ENCODE measurements at regions not wholly inside any gene's neighbourhood (a gene's known extent, or its start where the extent isn't known, plus 50 kb on each side); places are given as distances from the start of the nearest gene placed in this dataset.

- DNase-seq = no peak
- intact Hi-C loops (cut with DNase I) = no loop called here
- H3K27me3 ChIP-seq (ENCODE audit: low read depth) = no peaks in the 10 kb centered on the region
- no peaks in the 10 kb centered on the region for H3K9me3 ChIP-seq
- no peaks in the 10 kb centered on the region for H3K4me1 ChIP-seq
- peak; percentile 77 to 84 for ATAC-seq
- H3K27ac ChIP-seq = no peak overlapping the region
- TF ChIP-seq, protein P1, sequence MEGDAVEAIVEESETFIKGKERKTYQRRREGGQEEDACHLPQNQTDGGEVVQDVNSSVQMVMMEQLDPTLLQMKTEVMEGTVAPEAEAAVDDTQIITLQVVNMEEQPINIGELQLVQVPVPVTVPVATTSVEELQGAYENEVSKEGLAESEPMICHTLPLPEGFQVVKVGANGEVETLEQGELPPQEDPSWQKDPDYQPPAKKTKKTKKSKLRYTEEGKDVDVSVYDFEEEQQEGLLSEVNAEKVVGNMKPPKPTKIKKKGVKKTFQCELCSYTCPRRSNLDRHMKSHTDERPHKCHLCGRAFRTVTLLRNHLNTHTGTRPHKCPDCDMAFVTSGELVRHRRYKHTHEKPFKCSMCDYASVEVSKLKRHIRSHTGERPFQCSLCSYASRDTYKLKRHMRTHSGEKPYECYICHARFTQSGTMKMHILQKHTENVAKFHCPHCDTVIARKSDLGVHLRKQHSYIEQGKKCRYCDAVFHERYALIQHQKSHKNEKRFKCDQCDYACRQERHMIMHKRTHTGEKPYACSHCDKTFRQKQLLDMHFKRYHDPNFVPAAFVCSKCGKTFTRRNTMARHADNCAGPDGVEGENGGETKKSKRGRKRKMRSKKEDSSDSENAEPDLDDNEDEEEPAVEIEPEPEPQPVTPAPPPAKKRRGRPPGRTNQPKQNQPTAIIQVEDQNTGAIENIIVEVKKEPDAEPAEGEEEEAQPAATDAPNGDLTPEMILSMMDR (IDR thresholded peaks at IDR 0.05) = no peak
- H3K4me3 ChIP-seq = no peak overlapping the region
- H3K36me3 ChIP-seq = no peaks in the 10 kb centered on the region
Observed at GRCh38 chr17:72580321-72581127, 459.7 kb downstream of the SOX9 start.

DNA sequence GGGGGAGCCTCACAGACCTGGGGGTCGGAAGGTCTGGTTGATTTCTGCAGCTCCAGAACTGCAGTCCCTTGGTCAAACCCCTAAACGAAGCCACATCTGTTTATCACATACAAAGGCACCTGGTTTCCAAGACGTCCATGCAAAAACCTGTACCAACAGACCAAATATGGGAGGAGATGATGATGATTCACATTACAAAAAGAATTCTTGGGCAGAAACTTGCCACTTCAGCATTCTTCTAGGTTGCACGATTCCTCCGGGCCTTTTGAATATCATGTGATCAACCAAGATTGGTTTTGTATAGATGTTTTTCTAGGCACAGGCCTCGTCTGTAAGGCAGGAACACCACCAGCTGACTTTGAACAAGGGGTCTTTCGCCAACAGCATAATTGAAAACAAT, 466.3 kb downstream of the SOX9 start:
- Histone ChIP-seq H3K27me3 (ENCODE audit: low read depth) (peaks cover 21% of the 10 kb centered on the region), H3K4me1 (peaks cover 17% of the 10 kb centered on the region), H3K4me3 (no peak overlapping the region), H3K27ac (no peak overlapping the region), H3K36me3 (no peaks in the 10 kb centered on the region), H3K9me3 (no peaks in the 10 kb centered on the region)
- ATAC-seq = no peak
- intact Hi-C loops (cut with DNase I) = no loop called here
- TF ChIP-seq, protein P1 (IDR thresholded peaks at IDR 0.05) = no peak
- DNase-seq = no peak

DNA sequence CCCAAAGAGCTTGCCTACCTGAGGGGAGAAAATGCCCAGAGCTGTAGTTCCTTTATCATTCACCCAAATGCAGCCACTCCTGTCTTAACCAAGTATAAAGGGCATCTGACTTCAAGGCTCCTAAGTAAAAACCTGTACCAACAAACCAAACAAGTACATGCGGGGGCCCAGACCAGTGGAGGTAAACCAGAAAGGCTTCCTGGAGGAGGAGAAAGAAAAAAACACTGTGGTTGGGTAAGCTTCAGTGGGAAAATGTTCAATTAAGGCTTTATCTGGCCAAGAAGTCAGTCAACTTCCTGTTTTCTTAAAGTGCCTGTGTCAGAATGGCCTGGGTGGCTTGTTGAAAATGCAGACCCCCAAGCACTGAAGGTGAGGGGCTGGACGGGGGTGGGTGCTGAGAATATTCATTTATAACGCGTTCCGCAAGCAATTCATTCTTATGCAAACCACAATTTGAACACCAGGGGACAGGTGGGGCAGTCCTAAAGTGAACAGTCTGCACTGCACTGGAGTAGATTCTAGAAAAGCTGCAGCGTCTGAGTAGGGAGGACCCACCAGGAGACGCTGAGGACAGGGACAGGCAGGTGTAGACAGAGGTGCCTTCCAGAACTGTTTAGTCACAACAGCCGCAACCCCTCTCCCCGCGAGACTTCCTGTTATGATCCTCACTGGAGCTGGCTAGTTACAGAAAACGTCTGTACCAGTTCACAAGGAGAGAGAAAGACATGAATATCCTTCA, 467.1 kb downstream of the SOX9 start:
- H3K27me3 ChIP-seq (ENCODE audit: low read depth) = peaks cover 28% of the 10 kb centered on the region
- peak overlapping the region; percentile 80 for H3K27ac ChIP-seq
- no peak for DNase-seq
- peak overlapping the region; percentile 0 for H3K4me3 ChIP-seq
- peaks cover 22% of the 10 kb centered on the region for H3K4me1 ChIP-seq
- peak; percentile 25 to 37 for ATAC-seq
- H3K9me3 ChIP-seq = no peaks in the 10 kb centered on the region
- H3K36me3 ChIP-seq = no peaks in the 10 kb centered on the region
- TF ChIP-seq, protein P1 (IDR thresholded peaks at IDR 0.05) = no peak
- intact Hi-C loops (cut with DNase I) = no loop called here

- H3K27ac ChIP-seq = peak overlapping the region; percentile 80
- peaks cover 31% of the 10 kb centered on the region for H3K27me3 ChIP-seq (ENCODE audit: low read depth)
- TF ChIP-seq, protein P1 (IDR thresholded peaks at IDR 0.05) = no peak
- H3K36me3 ChIP-seq = no peaks in the 10 kb centered on the region
- intact Hi-C loops (cut with DNase I) = no loop called here
- H3K4me1 ChIP-seq = peaks cover 22% of the 10 kb centered on the region
- ATAC-seq (peak in 1 of 2 donors; percentile 9), DNase-seq (no peak)
- H3K9me3 ChIP-seq = no peaks in the 10 kb centered on the region
- peak overlapping the region; percentile 8 for H3K4me3 ChIP-seq
Observed at GRCh38 chr17:72588561-72588960, 467.7 kb downstream of the SOX9 start.

DNA sequence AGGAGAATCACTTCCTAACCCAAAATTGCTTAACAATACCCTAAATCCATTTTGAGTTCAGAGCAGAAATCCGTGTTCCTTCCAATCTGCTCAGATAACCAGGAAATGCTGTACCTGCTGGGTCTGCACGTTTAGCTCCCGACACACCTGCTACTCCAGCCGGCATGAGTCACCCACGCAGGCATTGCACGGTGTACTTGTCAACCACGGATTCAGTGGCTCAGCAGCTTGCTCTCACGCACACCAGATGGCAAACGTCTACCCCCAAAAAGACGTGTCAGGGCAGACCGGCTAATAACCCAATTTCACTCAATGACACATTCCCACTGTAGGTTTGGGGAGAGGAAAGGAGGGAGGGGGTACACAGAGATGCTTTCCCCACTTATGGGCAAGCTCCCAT, 468.1 kb downstream of the SOX9 start:
- TF ChIP-seq, protein P1 (IDR thresholded peaks at IDR 0.05) = no peak
- Histone ChIP-seq H3K27me3 (ENCODE audit: low read depth) (peaks cover 31% of the 10 kb centered on the region), H3K4me3 (peak overlapping the region; percentile 8), H3K4me1 (peaks cover 22% of the 10 kb centered on the region), H3K27ac (peak overlapping the region; percentile 80), H3K9me3 (no peaks in the 10 kb centered on the region), H3K36me3 (no peaks in the 10 kb centered on the region)
- DNase-seq = peak; percentile 82
- intact Hi-C loops (cut with DNase I) = no loop called here
- ATAC-seq = peak; percentile 78 to 85
